Left lung (tissue), 4 donors: ENCODE measurements at regions not wholly inside any gene's neighbourhood (a gene's known extent, or its start where the extent isn't known, plus 50 kb on each side); places are given as distances from the start of the nearest gene placed in this dataset.

Source experiments
- ATAC-seq: fragments of 200-7000 bp; cut with Tn5 transposase; one replicate; pipeline ENCODE4 v1.9.1; 2020; ENCODE audit warnings: moderate library complexity
- DNase-seq, 4 donors: peaks; one replicate each; pipeline ENCODE4 v3.0.0-alpha.2; 2013 to 2020
- H3K27ac ChIP-seq, 2 donors: fragments of 200-600 bp; sonication (generic) in 1 of 2; one replicate each; pipeline versions ENCODE4 v1.5.0 to v1.8.0; 2020 to 2021
- H3K27me3 ChIP-seq, 2 donors: fragments of 200-600 bp; sonication (generic) in 1 of 2; one replicate each; pipeline versions ENCODE4 v1.5.0 to v1.8.0; 2020 to 2021
- H3K36me3 ChIP-seq, 2 donors: fragments of 200-600 bp; sonication (generic) in 1 of 2; one replicate each; pipeline versions ENCODE4 v1.5.0 to v1.8.0; 2020 to 2021
- H3K4me1 ChIP-seq, 2 donors: fragments of 200-600 bp; one replicate each; pipeline ENCODE4 v1.8.0; 2021
- H3K4me3 ChIP-seq, 2 donors: fragments of 200-600 bp; sonication (generic) in 1 of 2; one replicate each; pipeline versions ENCODE4 v1.5.0 to v1.8.0; 2020 to 2021; ENCODE audit warnings: mild to moderate bottlenecking in 1 of 2
- H3K9me3 ChIP-seq, 2 donors: fragments of 200-600 bp; sonication (generic) in 1 of 2; one replicate each; pipeline versions ENCODE4 v1.5.0 to v1.8.0; 2020 to 2021
- intact Hi-C, 2 donors: fragments of 100-400 bp; cut with DNase I; formaldehyde crosslinking; loops; one replicate each; pipeline versions ENCODE4 v1.11.2 to v1.14.2; 2022
- TF ChIP-seq, protein P1 (sequence below), 2 donors: fragments of 200-600 bp; sonication (generic) in 1 of 2; IDR thresholded peaks; one replicate each; pipeline versions ENCODE4 v1.5.0 to v1.8.0; 2021; ENCODE audit warnings: antibody characterized with exemption in 2 of 2
- donor health status: DM: no; HTN: yes; CAD: no.
- donor health status: DM: no; HTN: no; CAD: no.

DNA sequence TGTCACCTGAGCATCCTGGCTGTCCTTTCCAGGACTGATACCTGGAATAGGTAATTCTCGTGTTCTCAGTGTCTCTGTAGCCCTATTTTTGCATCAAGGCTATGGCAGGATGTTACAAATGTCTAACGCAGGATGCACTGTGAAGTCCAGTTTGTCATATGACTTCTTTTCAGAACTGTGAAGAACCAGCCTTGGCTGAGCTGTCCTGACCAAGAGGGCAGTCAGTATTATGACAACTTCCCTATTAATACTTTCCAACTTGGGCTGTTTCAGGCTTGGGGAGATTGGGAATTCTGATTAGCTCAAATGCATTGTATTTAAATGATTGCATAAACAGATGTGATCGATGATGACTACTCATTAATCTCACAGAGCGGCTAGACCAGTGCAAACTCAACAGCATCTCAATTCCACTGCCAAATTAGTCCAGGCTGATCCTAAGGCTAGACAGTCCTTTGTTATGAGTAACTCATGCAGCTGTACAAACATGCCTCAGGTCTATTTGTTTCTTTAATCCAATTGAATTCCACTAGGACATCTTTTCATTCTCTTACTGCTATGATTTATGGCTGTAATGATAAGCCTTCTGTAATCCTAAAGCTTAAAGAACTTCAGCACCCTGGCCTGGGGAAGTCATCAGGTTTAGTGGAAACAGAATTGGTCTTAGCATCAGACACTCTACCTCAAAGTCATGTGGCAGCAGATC is 331.6 kb downstream of the KCNS3 start:
- TF ChIP-seq, protein P1, sequence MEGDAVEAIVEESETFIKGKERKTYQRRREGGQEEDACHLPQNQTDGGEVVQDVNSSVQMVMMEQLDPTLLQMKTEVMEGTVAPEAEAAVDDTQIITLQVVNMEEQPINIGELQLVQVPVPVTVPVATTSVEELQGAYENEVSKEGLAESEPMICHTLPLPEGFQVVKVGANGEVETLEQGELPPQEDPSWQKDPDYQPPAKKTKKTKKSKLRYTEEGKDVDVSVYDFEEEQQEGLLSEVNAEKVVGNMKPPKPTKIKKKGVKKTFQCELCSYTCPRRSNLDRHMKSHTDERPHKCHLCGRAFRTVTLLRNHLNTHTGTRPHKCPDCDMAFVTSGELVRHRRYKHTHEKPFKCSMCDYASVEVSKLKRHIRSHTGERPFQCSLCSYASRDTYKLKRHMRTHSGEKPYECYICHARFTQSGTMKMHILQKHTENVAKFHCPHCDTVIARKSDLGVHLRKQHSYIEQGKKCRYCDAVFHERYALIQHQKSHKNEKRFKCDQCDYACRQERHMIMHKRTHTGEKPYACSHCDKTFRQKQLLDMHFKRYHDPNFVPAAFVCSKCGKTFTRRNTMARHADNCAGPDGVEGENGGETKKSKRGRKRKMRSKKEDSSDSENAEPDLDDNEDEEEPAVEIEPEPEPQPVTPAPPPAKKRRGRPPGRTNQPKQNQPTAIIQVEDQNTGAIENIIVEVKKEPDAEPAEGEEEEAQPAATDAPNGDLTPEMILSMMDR (IDR thresholded peaks at IDR 0.05) = no peak
- no peak overlapping the region for H3K27ac ChIP-seq
- no peaks in the 10 kb centered on the region for H3K27me3 ChIP-seq
- no peaks in the 10 kb centered on the region for H3K4me1 ChIP-seq
- no peak for DNase-seq
- H3K4me3 ChIP-seq = no peak overlapping the region
- ATAC-seq = no peak
- H3K36me3 ChIP-seq = no peaks in the 10 kb centered on the region
- intact Hi-C loops = no loop called here
- H3K9me3 ChIP-seq = no peaks in the 10 kb centered on the region

DNA sequence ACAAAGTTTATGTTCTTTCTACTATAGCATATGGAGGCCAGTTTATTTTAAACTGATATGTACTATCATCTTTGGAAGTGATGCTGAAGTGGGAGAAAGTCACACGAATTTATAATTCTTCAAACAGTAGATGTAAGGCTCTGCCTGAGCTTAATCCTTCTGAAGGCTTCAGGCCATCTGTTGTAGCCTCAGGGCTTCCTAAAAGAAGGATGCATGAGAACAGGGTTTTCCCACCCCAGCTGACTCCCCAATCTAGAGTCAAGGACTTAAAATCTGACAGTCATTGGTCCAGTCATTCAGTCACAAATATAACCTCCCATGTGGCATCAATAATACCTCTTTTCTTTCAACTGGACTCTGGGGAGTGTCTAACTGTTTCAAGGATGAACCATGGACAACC is 330.5 kb downstream of the KCNS3 start:
- no peaks in the 10 kb centered on the region for H3K4me1 ChIP-seq
- H3K4me3 ChIP-seq = no peak overlapping the region
- no peaks in the 10 kb centered on the region for H3K9me3 ChIP-seq
- intact Hi-C loops = no loop called here
- H3K36me3 ChIP-seq = no peaks in the 10 kb centered on the region
- ATAC-seq (no peak), DNase-seq (no peak)
- no peak overlapping the region for H3K27ac ChIP-seq
- TF ChIP-seq, protein P1 (IDR thresholded peaks at IDR 0.05) = no peak
- no peaks in the 10 kb centered on the region for H3K27me3 ChIP-seq

DNA sequence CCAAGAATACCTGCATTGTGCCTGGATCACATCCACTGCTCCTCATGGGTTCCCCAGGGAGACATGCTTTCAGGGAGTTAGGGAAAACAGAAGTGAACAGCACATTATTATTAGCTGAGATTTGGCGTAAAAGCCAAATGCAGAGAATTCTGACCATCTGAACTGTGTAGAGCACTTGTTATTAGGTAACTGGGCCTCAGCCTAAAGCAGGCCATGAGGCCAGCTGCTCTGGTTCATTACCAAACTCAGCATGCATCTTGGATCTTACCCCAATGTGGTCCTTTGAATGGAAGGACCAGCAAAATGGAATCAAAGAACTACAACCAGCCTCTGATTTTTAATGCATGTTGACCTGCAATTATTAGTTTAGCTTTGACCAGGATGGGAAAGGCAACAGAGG is 322.3 kb downstream of the KCNS3 start:
- TF ChIP-seq, protein P1 (IDR thresholded peaks at IDR 0.05) = no peak
- Histone ChIP-seq H3K9me3 (no peaks in the 10 kb centered on the region), H3K4me3 (no peak overlapping the region), H3K27ac (no peak overlapping the region), H3K36me3 (no peaks in the 10 kb centered on the region), H3K4me1 (no peaks in the 10 kb centered on the region), H3K27me3 (no peaks in the 10 kb centered on the region)
- intact Hi-C loops = no loop called here
- DNase-seq = no peak
- no peak for ATAC-seq

DNA sequence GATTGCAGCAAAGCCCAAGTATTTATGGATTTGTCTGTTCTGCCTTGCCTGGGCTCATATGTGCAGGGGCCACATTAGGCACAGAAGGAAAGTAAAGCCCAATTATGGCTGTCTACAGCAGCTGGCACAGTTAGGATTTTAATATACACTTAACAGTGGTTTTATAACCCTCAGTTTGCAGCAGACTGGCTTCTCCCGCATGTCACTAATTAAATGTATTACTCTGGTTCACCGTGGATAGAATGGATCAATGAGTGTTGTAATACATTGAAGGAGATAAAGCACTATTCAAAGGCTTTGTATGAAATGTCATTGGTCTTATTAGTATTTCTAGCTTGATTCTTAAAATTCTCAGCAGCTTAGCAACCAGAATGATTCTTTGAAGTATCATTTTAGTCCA is 320.2 kb downstream of the KCNS3 start:
- Histone ChIP-seq H3K27ac (no peak overlapping the region), H3K9me3 (no peaks in the 10 kb centered on the region), H3K36me3 (no peaks in the 10 kb centered on the region), H3K27me3 (no peaks in the 10 kb centered on the region), H3K4me1 (no peaks in the 10 kb centered on the region), H3K4me3 (no peak overlapping the region)
- DNase-seq = no peak
- TF ChIP-seq, protein P1 (IDR thresholded peaks at IDR 0.05) = no peak
- no peak for ATAC-seq
- intact Hi-C loops = no loop called here

DNA sequence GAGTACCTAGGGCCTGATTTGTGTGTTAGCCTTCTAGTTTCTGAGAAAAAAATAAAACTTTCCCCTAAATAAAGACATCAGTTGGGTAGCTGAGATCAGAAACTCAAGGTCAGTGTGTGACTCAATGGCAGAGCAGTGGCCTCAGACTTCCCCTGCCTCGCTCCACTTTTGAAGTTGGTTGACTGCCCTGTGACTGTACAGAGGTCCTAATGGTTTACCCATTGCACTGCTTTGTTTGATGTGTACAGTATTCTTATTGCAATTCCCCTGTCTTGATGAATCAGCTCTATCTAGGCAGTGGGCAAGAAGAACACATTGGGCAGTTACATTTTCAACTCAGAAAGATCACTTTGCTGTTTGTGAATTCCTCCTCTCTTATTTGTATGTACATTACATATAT is 315.7 kb downstream of the KCNS3 start:
- ATAC-seq = no peak
- no peak for DNase-seq
- no peak overlapping the region for H3K27ac ChIP-seq

More for the DNA sequence above, 315.7 kb downstream of the KCNS3 start:
- H3K9me3 ChIP-seq = no peaks in the 10 kb centered on the region
- TF ChIP-seq, protein P1 (IDR thresholded peaks at IDR 0.05) = no peak
- no peaks in the 10 kb centered on the region for H3K36me3 ChIP-seq
- H3K4me3 ChIP-seq = no peak overlapping the region
- intact Hi-C loops = no loop called here
- no peaks in the 10 kb centered on the region for H3K4me1 ChIP-seq
- no peaks in the 10 kb centered on the region for H3K27me3 ChIP-seq
